Liver (tissue), 8 donors: ENCODE measurements at regions not wholly inside any gene's neighbourhood (a gene's known extent, or its start where the extent isn't known, plus 50 kb on each side); places are given as distances from the start of the nearest gene placed in this dataset.

ENCODE experiments used
- DNase-seq: peaks from one replicate; pipeline ENCODE4 v3.0.0-alpha.2; 2017; ENCODE audit warnings: low spot score
- H3K27ac ChIP-seq, 2 donors: one replicate each; pipeline ENCODE4 v1.7.0; 2013; ENCODE audit warnings: inconsistent platforms in 2 of 2, low read length in 2 of 2, control low read depth in 1 of 2, low read depth in 1 of 2, mild to moderate bottlenecking in 1 of 2
- H3K27me3 ChIP-seq, 4 donors: one replicate each; pipeline versions ENCODE4 v1.6.1 to v1.7.0; 2013; ENCODE audit warnings: low read length in 3 of 4, inconsistent platforms in 1 of 4, mild to moderate bottlenecking in 1 of 4, moderate library complexity in 1 of 4; ENCODE audit not compliant: control insufficient read depth in 4 of 4, insufficient read depth in 4 of 4
- H3K36me3 ChIP-seq, 4 donors: one replicate each; pipeline versions ENCODE4 v1.6.1 to v1.7.0; 2013; ENCODE audit warnings: low read length in 3 of 4, mild to moderate bottlenecking in 3 of 4, low read depth in 1 of 4, moderate library complexity in 1 of 4; ENCODE audit not compliant: control insufficient read depth in 4 of 4, insufficient read depth in 3 of 4
- H3K4me1 ChIP-seq, 4 donors: one replicate each; pipeline versions ENCODE4 v1.6.1 to v1.7.0; 2013; ENCODE audit warnings: low read length in 3 of 4, mild to moderate bottlenecking in 3 of 4, moderate library complexity in 1 of 4; ENCODE audit not compliant: control insufficient read depth in 4 of 4, insufficient read depth in 4 of 4
- H3K4me3 ChIP-seq, 3 donors: one replicate each; pipeline versions ENCODE4 v1.6.1 to v1.7.0; 2013; ENCODE audit warnings: low read length in 3 of 3, control low read depth in 1 of 3, low read depth in 1 of 3, mild to moderate bottlenecking in 1 of 3
- H3K9ac ChIP-seq, 2 donors: one replicate each; pipeline ENCODE4 v1.7.0; 2013; ENCODE audit warnings: low read length in 2 of 2, mild to moderate bottlenecking in 2 of 2, moderate library complexity in 2 of 2, control low read depth in 1 of 2, low read depth in 1 of 2
- H3K9me3 ChIP-seq, 4 donors: one replicate each; pipeline versions ENCODE4 v1.6.1 to v1.7.0; 2013; ENCODE audit warnings: low read length in 3 of 4; ENCODE audit not compliant: control insufficient read depth in 4 of 4
- ATF3 ChIP-seq: IDR thresholded peaks from 2 replicates; pipeline ENCODE4 v1.6.1; 2016; ENCODE audit warnings: antibody characterized with exemption
- CTCF ChIP-seq: fragments of 150-350 bp; IDR thresholded peaks from 2 replicates; pipeline ENCODE4 v1.5.1; 2017; ENCODE audit warnings: improper control_type of control experiment, low read depth, low read length; ENCODE audit not compliant: missing input control
- EGR1 ChIP-seq, 2 donors: IDR thresholded peaks; 2 replicates each; pipeline ENCODE4 v1.6.1; 2016 to 2018; ENCODE audit warnings: antibody characterized with exemption in 2 of 2, low read depth in 2 of 2
- FOXA1 ChIP-seq: IDR thresholded peaks from 2 replicates; pipeline ENCODE4 v1.6.1; 2016; ENCODE audit warnings: antibody characterized with exemption
- FOXA2 ChIP-seq: IDR thresholded peaks from 2 replicates; pipeline ENCODE4 v1.6.1; 2016; ENCODE audit warnings: antibody characterized with exemption
- GABPA ChIP-seq, 2 donors: IDR thresholded peaks in 1 of 2; conservative IDR thresholded peaks in 1 of 2; 2 replicates each; pipeline ENCODE4 v1.6.1; 2016; ENCODE audit warnings: antibody characterized with exemption in 2 of 2, mild to moderate bottlenecking in 1 of 2, moderate library complexity in 1 of 2
- HNF4A ChIP-seq, 2 donors: conservative IDR thresholded peaks; 2 replicates each; pipeline ENCODE4 v1.6.1; 2016; ENCODE audit warnings: antibody characterized with exemption in 2 of 2, mild to moderate bottlenecking in 2 of 2
- HNF4G ChIP-seq: IDR thresholded peaks from 2 replicates; pipeline ENCODE4 v1.6.1; 2016; ENCODE audit warnings: antibody characterized with exemption
- JUND ChIP-seq, 2 donors: IDR thresholded peaks; 2 replicates each; pipeline ENCODE4 v1.6.1; 2016; ENCODE audit warnings: antibody characterized with exemption in 2 of 2
- MAX ChIP-seq: IDR thresholded peaks from 2 replicates; pipeline ENCODE4 v1.6.1; 2016; ENCODE audit warnings: antibody characterized with exemption
- NR2F2 ChIP-seq: IDR thresholded peaks from 2 replicates; pipeline ENCODE4 v1.6.1; 2016; ENCODE audit warnings: antibody characterized with exemption
- RAD21 ChIP-seq, 2 donors: IDR thresholded peaks; 2 replicates each; pipeline ENCODE4 v1.6.1; 2016; ENCODE audit warnings: antibody characterized with exemption in 2 of 2, mild to moderate bottlenecking in 2 of 2
- REST ChIP-seq: IDR thresholded peaks from 2 replicates; pipeline ENCODE4 v1.6.1; 2016; ENCODE audit warnings: antibody characterized with exemption, mild to moderate bottlenecking
- RXRA ChIP-seq, 2 donors: IDR thresholded peaks; 2 replicates each; pipeline ENCODE4 v1.6.1; 2017 to 2018; ENCODE audit warnings: antibody characterized with exemption in 2 of 2, mild to moderate bottlenecking in 1 of 2
- SP1 ChIP-seq: IDR thresholded peaks from 2 replicates; pipeline ENCODE4 v1.6.1; 2018; ENCODE audit warnings: antibody characterized with exemption, mild to moderate bottlenecking
- TAF1 ChIP-seq: conservative IDR thresholded peaks from 2 replicates; pipeline ENCODE4 v1.6.1; 2016; ENCODE audit warnings: antibody characterized with exemption, mild to moderate bottlenecking
- YY1 ChIP-seq: IDR thresholded peaks from 2 replicates; pipeline ENCODE4 v1.6.1; 2016; ENCODE audit warnings: antibody characterized with exemption, mild to moderate bottlenecking
- ZBTB33 ChIP-seq: IDR thresholded peaks from 2 replicates; pipeline ENCODE4 v1.6.1; 2016; ENCODE audit warnings: antibody characterized with exemption
- WGBS: extraction: QIAGEN DNeasy Blood & Tissue Kit; methylation state at CpG from one replicate; pipeline ENCODE4 v1.1.7; 2013; 5-methylcytosine and 5-hydroxymethylcytosine counted together
- donor health status: healthy.
- donor health status: healthy.
- donor health status: healthy.
- donor health status: healthy.
- donor health status: healthy.

GRCh38 chr2:58376592-58376991 lies 135.5 kb upstream of the FANCL start:
- Histone ChIP-seq H3K36me3 (no peaks in the 10 kb centered on the region), H3K27ac (no peak overlapping the region), H3K4me3 (no peak overlapping the region), H3K9me3 (no peaks in the 10 kb centered on the region), H3K27me3 (no peaks in the 10 kb centered on the region), H3K4me1 (no peaks in the 10 kb centered on the region), H3K9ac (no peak overlapping the region)
- 81% methylated on average over 1 of the region's 1 CpG for WGBS
- TF ChIP-seq JUND (IDR thresholded peaks at IDR 0.05) (no peak), TAF1 (no peak), GABPA (IDR thresholded peaks at IDR 0.05 in 1 of 2, conservative IDR thresholded peaks at IDR 0.05 in 1 of 2) (no peak), FOXA2 (no peak), SP1 (no peak), ATF3 (no peak), CTCF (no peak)
- no peak for DNase-seq

- H3K4me1 ChIP-seq: no peaks in the 10 kb centered on the region
- no peak for TF ChIP-seq FOXA1
- TF ChIP-seq SP1: no peak
- TF ChIP-seq TAF1: no peak
- TF ChIP-seq REST: no peak
- no peak for TF ChIP-seq ATF3
- no peak for TF ChIP-seq YY1
- TF ChIP-seq RXRA (IDR thresholded peaks at IDR 0.05): no peak
- no peak for TF ChIP-seq NR2F2
- no peak for TF ChIP-seq HNF4G
- no peak for TF ChIP-seq JUND (IDR thresholded peaks at IDR 0.05)
- TF ChIP-seq ZBTB33: no peak
- TF ChIP-seq HNF4A (conservative IDR thresholded peaks at IDR 0.05): no peak
- TF ChIP-seq GABPA (IDR thresholded peaks at IDR 0.05 in 1 of 2, conservative IDR thresholded peaks at IDR 0.05 in 1 of 2): no peak
- no peak for TF ChIP-seq EGR1 (IDR thresholded peaks at IDR 0.05; ENCODE audit: low read depth in 2 of 2)
- no peak for TF ChIP-seq CTCF
- no peak for TF ChIP-seq RAD21 (IDR thresholded peaks at IDR 0.05)
- no peak for TF ChIP-seq FOXA2
- no peak for TF ChIP-seq MAX
- no peak overlapping the region for H3K9ac ChIP-seq
- H3K27ac ChIP-seq: no peak overlapping the region
- 80% methylated on average over 2 of the region's 2 CpGs for WGBS
- no peaks in the 10 kb centered on the region for H3K9me3 ChIP-seq
- H3K36me3 ChIP-seq: no peaks in the 10 kb centered on the region
- DNase-seq: no peak
- no peak overlapping the region for H3K4me3 ChIP-seq
- no peaks in the 10 kb centered on the region for H3K27me3 ChIP-seq
Observed at GRCh38 chr2:58369594-58369993, 128.5 kb upstream of the FANCL start.
